Myocyte (in vitro differentiated cells): ENCODE measurements at regions not wholly inside any gene's neighbourhood (a gene's known extent, or its start where the extent isn't known, plus 50 kb on each side); places are given as distances from the start of the nearest gene placed in this dataset.

Experiments
- DNase-seq: peaks from one replicate; pipeline ENCODE4 v3.0.0-alpha.2; 2012; ENCODE audit warnings: low read depth

DNA sequence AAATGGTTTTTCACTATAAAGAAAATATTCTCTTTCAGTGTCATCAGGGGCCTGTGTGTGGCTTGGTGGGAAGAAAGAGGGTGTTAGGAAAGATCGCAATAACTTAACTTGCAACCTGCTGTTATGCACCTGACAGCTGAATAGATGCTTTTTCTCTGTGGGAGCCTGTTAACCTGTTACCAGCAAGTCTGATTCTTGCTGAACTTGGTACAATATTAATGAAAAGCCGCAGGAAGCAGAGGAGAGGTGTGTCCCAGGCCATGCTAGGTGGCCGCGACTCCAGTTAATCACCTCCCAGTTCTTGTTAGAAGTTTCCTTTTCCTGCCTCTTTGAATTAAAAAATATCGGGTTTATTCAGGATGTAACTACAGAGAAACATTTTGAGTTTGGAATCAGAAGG lies 494.8 kb upstream of the AGA start:
- no peak for DNase-seq

GRCh38 chr4:177938226-177938625 lies 496.0 kb upstream of the AGA start:
- no peak for DNase-seq

DNA sequence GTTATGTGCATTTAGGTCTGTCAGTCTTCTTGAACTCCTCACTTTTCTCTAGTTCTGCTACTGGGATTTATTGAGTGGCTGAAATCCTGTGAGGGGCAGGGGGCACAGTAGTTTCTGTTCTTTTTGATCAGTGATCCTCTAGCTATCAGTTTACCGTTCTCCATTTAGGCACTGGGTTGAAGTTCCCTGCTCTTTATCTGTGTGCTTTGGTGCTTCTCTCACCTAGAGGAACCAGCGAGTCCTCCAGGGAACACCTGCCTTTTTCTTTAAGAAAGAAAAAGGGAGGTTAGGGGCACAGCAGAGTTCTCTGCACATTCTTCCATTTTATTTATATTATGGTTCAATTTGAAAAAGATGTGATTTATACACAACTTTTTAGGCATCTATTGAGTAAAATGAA lies 503.0 kb upstream of the AGA start:
- no peak for DNase-seq

GRCh38 chr4:177947607-177948006 lies 505.4 kb upstream of the AGA start:
- DNase-seq, result no peak

DNA sequence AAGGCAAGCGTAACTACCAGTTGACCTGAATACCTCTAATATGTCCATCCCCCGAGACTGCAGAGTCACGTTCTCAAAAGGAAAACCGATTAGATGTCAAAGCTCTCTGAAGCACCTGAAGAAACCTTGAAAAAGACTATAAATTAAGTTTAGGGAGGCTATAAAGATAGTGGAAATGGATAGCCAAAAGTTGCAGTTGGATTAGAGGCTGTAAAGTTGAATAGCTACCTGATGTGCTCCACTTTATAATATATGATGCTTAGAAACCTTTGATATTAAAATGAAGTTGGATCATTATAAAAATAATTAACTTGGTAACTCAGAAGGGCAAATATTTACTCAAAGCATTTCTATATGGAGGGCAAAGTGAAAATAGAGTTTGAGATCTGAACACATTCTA lies 506.6 kb upstream of the AGA start:
- no peak for DNase-seq

GRCh38 chr4:177951026-177951425 lies 508.8 kb upstream of the AGA start:
- DNase-seq, result no peak

- DNase-seq, result no peak
Observed at GRCh38 chr4:177952723-177953122, 510.5 kb upstream of the AGA start.

DNA sequence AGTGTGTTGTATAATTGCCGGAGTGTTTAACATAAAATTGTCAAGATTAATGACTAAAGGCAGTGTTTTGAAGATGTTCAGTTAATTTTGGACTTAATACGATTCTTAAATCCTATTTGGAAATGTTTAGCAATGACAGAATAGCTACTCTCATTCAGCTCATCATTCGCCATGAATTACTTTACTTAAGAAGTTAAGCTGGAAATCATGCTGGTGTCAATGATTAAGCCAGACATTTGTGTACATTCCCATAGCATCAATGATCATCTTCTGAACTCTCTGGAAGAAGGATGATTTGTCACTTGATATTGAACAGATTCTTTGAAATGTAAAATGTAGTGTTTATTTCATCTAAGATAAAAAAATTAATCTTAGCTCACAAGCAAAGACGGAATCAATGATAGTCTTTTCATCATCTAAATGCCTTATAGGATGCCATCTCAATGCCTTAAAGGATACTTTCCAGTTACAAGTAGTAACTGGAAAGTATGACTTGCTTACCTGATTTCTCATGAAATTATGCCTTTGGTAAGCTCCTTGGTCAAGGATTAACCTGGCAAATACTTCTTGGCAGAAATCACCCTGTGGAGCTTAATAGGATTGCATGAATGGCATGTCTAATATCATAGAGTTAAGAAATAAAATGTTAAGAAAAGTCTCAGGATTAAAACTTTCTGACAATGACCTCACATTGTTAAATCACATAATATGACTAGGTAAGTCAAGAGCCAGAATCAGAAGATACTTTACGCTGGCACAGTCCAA lies 515.5 kb upstream of the AGA start:
- DNase-seq, result no peak

DNA sequence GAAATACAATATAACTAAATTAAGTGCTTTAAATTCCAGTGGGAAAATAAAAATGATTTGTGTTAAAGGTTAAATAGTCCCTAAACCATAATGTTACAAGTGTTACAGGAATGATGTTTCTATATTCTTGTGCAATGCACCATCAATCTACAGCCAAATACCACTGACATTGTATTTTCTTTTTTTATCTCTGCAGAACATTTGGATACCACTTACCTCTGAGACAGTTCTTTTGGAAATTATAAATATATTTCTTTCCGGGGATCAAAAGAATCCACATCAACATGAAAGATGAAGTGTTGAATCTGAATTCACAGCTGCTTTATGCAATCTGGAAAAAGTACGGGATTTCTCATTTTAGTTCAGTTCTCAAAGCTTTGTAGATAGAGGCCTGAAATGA lies 518.3 kb upstream of the AGA start:
- no peak for DNase-seq

DNA sequence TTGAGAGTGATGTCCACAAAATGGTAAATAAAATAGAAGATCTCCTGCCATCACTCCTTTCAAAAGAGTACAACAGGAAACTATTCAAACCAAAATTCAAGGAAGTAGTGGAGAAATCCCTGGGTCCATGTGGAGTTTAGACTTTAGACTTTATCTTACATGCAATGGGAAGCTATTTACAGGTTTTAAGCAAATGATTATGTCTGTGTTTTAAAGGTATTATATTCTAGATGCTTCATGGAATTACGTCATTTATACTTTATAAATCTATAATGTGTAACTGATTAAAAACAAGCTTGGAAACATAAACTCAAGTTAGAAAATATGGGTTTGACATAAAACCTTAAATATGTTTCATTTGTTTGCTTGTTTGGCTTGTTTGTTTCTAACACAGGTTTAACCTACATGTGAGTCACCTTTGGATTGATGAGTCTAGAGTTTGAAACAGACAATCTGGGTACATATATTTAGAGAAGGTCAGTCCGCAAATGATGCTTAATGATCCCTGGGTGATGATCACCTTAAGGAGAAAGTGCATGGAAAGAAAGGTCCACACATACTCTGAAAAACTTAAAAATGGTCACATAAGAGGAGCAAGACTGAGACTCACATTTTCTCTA lies 519.6 kb upstream of the AGA start:
- DNase-seq, result no peak

GRCh38 chr4:177964061-177964460 lies 521.8 kb upstream of the AGA start:
- no peak for DNase-seq

- DNase-seq, result no peak
Observed at GRCh38 chr4:177964693-177965168, 522.5 kb upstream of the AGA start.

DNA sequence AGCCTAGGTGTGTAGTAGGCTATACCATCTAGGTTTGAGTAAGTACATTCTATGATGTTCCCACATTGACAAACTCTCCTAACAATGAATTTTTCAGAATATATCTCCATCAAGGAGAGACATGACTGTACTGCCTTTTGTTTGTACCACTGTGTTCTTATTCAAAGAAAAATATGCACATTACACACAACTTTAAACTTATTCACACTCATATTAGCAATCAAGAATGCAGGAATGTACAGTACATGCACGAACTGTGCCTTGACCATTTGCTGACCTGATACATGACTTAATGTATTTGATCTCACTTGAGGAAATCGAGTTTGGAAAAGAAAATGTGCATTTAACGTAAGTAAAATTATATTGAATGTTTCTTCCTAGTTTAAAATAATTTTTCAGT lies 525.1 kb upstream of the AGA start:
- no peak for DNase-seq

GRCh38 chr4:177968817-177969442 lies 526.7 kb upstream of the AGA start:
- DNase-seq, result no peak

DNA sequence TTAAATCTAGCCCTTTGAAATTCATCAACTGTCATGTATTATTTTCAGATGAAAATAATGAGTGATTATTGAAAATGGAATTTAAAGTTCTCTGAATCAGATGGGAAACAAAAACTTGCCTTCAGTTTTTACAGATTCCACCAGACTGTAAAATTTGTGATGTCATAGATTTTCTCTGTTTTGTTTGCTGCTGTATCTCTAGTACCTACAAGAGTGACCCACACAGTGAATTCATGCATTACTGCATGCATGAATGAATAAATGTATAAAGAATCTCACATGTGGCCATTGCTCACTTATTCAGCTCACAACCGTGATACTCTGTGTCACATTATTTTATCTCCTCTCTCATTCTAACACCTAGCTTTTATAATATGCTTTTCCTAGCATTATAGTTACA lies 532.2 kb upstream of the AGA start:
- no peak for DNase-seq

GRCh38 chr4:177975315-177975987 lies 533.2 kb upstream of the AGA start:
- DNase-seq, result no peak

GRCh38 chr4:177986236-177986635 lies 544.0 kb upstream of the AGA start:
- no peak for DNase-seq

DNA sequence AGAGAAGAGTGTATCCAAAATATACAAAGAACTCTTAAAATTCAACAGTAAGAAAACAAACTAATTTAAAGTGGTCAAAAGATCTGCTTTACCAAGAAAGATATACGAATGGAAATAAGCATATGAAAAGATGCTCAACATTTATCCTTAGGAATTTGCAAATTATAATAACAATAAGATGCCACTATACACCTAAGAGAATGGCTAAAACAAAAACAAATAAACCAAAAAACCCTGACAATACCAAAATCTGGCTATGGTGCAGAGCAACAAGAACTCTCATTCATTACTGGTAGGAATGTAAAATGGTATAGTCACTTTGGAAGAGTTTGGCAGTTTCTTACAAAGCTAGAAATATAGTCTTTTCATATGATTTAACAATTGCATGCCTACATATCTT lies 545.7 kb upstream of the AGA start:
- no peak for DNase-seq

DNA sequence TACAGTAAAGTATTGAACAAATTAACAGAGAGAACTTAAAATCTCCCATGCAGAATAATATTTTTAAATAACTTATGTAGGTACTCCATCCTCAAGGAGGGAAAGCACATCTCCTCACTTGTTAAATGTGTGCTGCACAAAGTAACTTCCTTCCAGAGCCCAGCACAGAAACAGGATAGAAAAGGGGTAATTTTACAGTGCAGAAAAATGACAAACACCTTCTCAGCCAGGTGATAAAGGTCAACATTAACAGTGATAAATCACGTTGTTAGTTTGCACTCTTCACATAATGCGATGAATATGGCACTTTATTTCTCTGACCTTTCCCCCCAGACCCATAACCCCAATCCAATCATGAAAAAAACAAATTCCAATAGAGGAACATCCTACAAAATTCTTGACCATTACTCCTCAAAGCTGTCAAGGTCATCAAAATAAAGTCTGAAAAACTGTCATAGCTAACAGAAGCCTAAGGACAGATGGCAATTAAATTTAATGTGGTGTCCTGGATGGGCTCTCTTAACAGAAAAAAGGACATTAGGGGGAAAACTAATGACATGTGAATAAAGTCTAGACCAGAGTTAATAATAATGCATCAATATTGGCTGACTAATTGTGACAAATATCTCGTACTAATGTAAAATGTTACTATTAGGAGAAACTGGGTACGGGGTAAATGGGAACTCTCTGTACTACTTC lies 547.4 kb upstream of the AGA start:
- no peak for DNase-seq

DNA sequence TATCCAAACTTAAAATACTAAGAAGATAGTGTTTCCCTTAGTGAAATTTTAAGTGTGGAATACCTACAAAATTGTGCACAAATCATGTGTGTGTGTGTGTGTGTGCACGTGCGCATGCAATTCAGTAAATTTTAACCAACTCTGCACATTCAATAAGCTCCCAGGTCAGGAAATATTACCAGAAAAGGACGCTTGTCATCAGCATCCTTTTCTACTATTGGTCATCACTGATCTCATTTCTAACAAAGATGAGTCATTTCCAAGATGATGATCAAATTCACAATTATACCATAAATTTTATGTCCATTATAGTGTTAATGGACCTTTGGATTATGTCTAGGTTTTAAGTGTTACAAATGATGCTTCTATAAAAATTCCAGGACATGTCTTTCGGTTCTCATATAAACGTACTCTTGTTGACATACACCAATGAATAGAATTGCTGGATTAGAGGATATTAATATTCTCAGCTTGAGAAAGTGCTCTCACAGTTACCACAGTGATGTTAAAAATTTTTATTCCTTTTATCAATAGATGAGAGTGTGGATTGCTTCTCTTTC lies 560.9 kb upstream of the AGA start:
- no peak for DNase-seq

DNA sequence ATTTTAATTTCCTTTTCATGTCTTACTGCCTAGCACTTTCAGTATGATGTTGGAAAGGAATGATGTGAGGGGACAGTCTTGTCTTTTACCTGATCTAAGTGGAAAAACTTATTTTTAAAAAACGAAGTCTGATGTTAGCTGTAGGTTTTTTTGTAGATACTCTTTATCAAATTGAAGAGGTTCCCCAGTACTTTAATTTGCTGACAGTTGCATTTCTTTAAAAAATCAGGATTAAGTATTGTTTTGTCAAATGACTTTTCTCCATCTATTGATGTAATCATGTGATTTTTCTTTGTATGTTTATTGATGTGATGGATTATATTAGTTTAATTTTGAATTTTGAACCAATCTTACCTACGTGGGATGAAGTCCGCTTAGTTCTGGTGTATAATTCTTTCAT lies 568.4 kb upstream of the AGA start:
- DNase-seq, result no peak
